ENCODE measurements at regions not wholly inside any gene's neighbourhood (a gene's known extent, or its start where the extent isn't known, plus 50 kb on each side); places are given as distances from the start of the nearest gene placed in this dataset.

DNA sequence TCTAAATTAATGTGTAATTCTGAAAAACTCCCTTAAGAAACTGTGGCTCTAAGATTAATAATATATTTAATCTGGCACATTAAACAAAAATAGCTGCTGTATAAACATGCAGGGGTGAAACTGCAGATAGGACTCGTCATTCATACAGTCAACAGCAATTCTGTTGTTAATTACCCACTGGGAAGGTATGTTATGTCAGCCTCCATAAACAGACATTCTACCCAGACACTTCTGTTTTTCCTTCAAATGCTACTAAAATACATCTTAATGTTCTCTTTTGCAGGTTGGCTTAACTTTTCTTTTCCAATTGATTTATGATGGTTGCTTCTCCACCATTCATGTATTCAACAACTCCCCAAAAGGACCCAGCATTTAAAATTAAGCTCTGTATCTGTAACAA is 165.6 kb downstream of the SIPA1L2 start:
- intact Hi-C loops (cut with micrococcal nuclease): no loop called here
- Mint-ChIP-seq H3K27ac (no peak overlapping the region), H3K4me1 (ENCODE audit: low read depth) (peaks cover 3% of the 10 kb centered on the region)

GRCh38 chr1:232463225-232463624 is 166.7 kb downstream of the SIPA1L2 start:
- intact Hi-C loops (cut with micrococcal nuclease): no loop called here
- H3K27me3 Mint-ChIP-seq (ENCODE audit: low read depth): no peaks in the 10 kb centered on the region
- H3K4me3 Mint-ChIP-seq: no peak overlapping the region

More for the DNA sequence above, 165.6 kb downstream of the SIPA1L2 start:
- Mint-ChIP-seq H3K36me3 (ENCODE audit: low read depth) (no peaks in the 10 kb centered on the region), H3K27me3 (ENCODE audit: low read depth) (no peaks in the 10 kb centered on the region), H3K4me3 (no peak overlapping the region), H3K9me3 (no peaks in the 10 kb centered on the region)
- CTCF ChIA-PET: no interaction called here
- DNase-seq: no peak

DNA sequence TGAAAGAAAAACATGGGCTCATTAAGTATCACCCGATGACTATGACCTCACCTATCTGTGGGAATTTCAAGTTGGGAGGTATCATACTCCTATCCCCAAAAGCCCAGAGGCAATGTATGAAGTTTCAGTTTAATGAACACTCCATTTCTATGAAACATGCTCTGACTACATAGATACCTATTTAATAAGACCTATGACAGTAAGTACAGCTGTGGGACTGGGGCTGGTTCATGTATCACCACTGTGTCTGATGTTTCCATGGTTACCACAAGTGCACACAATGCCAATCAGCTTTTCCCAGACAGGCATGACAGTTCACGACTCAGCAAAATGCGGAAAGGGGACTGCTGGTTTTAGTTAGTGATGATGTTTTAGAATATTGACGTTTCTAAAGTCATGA is 167.7 kb downstream of the SIPA1L2 start:
- intact Hi-C loops (cut with micrococcal nuclease): no loop called here
- DNase-seq: no peak
- no peaks in the 10 kb centered on the region for H3K9me3 Mint-ChIP-seq
- H3K36me3 Mint-ChIP-seq (ENCODE audit: low read depth): no peaks in the 10 kb centered on the region
- no peaks in the 10 kb centered on the region for H3K4me1 Mint-ChIP-seq (ENCODE audit: low read depth)
- CTCF ChIA-PET: no interaction called here
- no peak overlapping the region for H3K27ac Mint-ChIP-seq
- H3K27me3 Mint-ChIP-seq (ENCODE audit: low read depth): no peaks in the 10 kb centered on the region
- H3K4me3 Mint-ChIP-seq: no peak overlapping the region

More at GRCh38 chr1:232463225-232463624, 166.7 kb downstream of the SIPA1L2 start:
- Mint-ChIP-seq H3K36me3 (ENCODE audit: low read depth) (no peaks in the 10 kb centered on the region), H3K9me3 (no peaks in the 10 kb centered on the region), H3K4me1 (ENCODE audit: low read depth) (peaks cover 3% of the 10 kb centered on the region), H3K27ac (no peak overlapping the region)
- DNase-seq: no peak
- CTCF ChIA-PET: no interaction called here

- Mint-ChIP-seq H3K27ac (no peak overlapping the region), H3K27me3 (ENCODE audit: low read depth) (no peaks in the 10 kb centered on the region), H3K4me1 (ENCODE audit: low read depth) (no peaks in the 10 kb centered on the region), H3K9me3 (no peaks in the 10 kb centered on the region), H3K4me3 (no peak overlapping the region), H3K36me3 (ENCODE audit: low read depth) (no peaks in the 10 kb centered on the region)
- intact Hi-C loops (cut with micrococcal nuclease): no loop called here
- DNase-seq: no peak
- CTCF ChIA-PET: no interaction called here
Measured at GRCh38 chr1:232459826-232460225, 170.1 kb downstream of the SIPA1L2 start.

- H3K4me1 Mint-ChIP-seq (ENCODE audit: low read depth): no peaks in the 10 kb centered on the region
- H3K36me3 Mint-ChIP-seq (ENCODE audit: low read depth): no peaks in the 10 kb centered on the region
- H3K27me3 Mint-ChIP-seq (ENCODE audit: low read depth): no peaks in the 10 kb centered on the region
- intact Hi-C loops (cut with micrococcal nuclease): no loop called here
- no peaks in the 10 kb centered on the region for H3K9me3 Mint-ChIP-seq
- DNase-seq: no peak
- H3K4me3 Mint-ChIP-seq: no peak overlapping the region
- no peak overlapping the region for H3K27ac Mint-ChIP-seq
- CTCF ChIA-PET: no interaction called here
Measured at GRCh38 chr1:232459087-232459486, 170.8 kb downstream of the SIPA1L2 start.

DNA sequence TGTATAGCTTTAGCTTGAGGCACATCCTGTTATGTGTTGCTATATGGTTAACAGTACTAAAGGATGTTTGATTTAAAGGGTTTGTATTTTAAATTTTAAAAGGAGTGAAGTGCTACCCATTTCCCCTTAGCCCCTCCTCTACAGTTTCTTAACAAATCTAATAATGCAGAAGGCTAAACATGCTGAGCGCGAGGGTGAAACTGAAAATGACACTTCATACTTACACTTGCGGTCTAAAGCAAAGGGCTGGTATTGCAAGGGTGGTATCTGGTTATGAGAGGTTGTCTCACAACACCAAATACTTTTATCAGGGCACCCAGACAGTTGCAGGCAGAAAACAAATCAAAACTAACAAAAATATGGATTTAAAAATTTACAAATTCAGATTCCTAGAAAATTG is 172.3 kb downstream of the SIPA1L2 start:
- CTCF ChIA-PET: interaction anchor here (0.9 kb wide), 1 partner anchor 11 kb away, joined by 3 read pairs; no protein-coding TSS in a partner anchor
- Mint-ChIP-seq H3K27me3 (ENCODE audit: low read depth) (no peaks in the 10 kb centered on the region), H3K27ac (no peak overlapping the region), H3K36me3 (ENCODE audit: low read depth) (no peaks in the 10 kb centered on the region), H3K9me3 (no peaks in the 10 kb centered on the region), H3K4me3 (no peak overlapping the region), H3K4me1 (ENCODE audit: low read depth) (no peaks in the 10 kb centered on the region)
- DNase-seq: peak; percentile 21
- intact Hi-C loops (cut with micrococcal nuclease): no loop called here

GRCh38 chr1:232456714-232457113 is 173.2 kb downstream of the SIPA1L2 start:
- no peak overlapping the region for H3K4me3 Mint-ChIP-seq
- intact Hi-C loops (cut with micrococcal nuclease): no loop called here
- DNase-seq: no peak
- H3K27me3 Mint-ChIP-seq (ENCODE audit: low read depth): no peaks in the 10 kb centered on the region
- CTCF ChIA-PET: no interaction called here
- H3K9me3 Mint-ChIP-seq: no peaks in the 10 kb centered on the region
- no peaks in the 10 kb centered on the region for H3K36me3 Mint-ChIP-seq (ENCODE audit: low read depth)
- no peak overlapping the region for H3K27ac Mint-ChIP-seq
- no peaks in the 10 kb centered on the region for H3K4me1 Mint-ChIP-seq (ENCODE audit: low read depth)

DNA sequence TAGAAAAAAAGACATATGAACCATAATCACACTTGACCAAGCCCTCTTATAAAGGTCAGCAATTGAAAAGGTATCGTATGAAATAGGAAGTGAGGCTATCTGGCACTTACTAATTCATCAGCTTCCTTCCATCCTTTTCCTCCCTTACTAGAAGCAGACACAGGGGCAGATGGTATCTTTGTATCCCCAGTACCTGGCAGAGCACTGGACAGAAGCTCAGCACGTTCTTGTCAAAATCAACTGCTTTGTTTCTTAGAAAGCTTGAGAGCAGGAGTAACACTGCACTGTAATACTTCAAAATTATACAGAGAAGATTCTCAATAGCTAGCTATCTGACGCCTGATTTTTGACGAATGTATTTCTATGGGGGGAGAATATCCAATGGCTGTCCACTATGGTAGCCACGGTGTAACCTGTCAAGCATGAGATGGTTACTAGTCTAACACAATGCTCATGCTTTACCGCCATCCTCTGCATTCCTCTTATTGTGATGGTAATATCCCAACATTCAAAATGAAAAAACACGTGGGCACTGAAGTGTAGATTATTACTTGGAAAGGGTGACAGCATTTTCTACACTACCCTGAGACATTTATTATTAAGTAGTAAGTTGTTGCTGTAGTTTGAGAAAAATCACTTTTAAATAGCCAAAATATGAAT is 175.6 kb downstream of the SIPA1L2 start:
- Mint-ChIP-seq H3K27me3 (ENCODE audit: low read depth) (no peaks in the 10 kb centered on the region), H3K9me3 (no peaks in the 10 kb centered on the region), H3K4me3 (no peak overlapping the region), H3K4me1 (ENCODE audit: low read depth) (no peaks in the 10 kb centered on the region), H3K36me3 (ENCODE audit: low read depth) (no peaks in the 10 kb centered on the region), H3K27ac (no peak overlapping the region)
- CTCF ChIA-PET: no interaction called here
- DNase-seq: no peak
- intact Hi-C loops (cut with micrococcal nuclease): no loop called here

- Mint-ChIP-seq H3K27me3 (ENCODE audit: low read depth) (no peaks in the 10 kb centered on the region), H3K36me3 (ENCODE audit: low read depth) (no peaks in the 10 kb centered on the region), H3K4me1 (ENCODE audit: low read depth) (no peaks in the 10 kb centered on the region), H3K9me3 (no peaks in the 10 kb centered on the region), H3K27ac (no peak overlapping the region), H3K4me3 (no peak overlapping the region)
- DNase-seq: no peak
- CTCF ChIA-PET: no interaction called here
- intact Hi-C loops (cut with micrococcal nuclease): no loop called here
Measured at GRCh38 chr1:232452736-232453440, 177.0 kb downstream of the SIPA1L2 start.

DNA sequence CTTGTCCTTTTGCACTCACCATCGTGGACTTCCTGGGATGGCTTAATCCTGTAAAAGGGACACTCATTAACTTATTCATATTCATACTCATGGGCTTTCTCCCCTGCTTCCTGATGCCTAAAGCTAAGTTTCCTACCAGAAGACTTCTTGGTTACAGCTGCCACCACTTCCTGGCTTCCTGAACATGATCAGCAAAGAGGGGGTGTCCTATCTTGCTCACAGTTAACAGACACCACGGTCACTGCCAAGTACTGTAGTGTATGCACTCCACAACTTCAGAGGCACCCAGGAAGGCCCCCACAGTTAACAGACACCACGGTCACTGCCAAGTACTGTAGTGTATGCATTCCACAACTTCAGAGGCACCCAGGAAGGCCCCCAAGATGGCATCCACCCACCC is 177.8 kb downstream of the SIPA1L2 start:
- Mint-ChIP-seq H3K27me3 (ENCODE audit: low read depth) (no peaks in the 10 kb centered on the region), H3K4me3 (no peak overlapping the region), H3K27ac (no peak overlapping the region), H3K36me3 (ENCODE audit: low read depth) (no peaks in the 10 kb centered on the region), H3K4me1 (ENCODE audit: low read depth) (no peaks in the 10 kb centered on the region), H3K9me3 (no peaks in the 10 kb centered on the region)
- intact Hi-C loops (cut with micrococcal nuclease): no loop called here
- CTCF ChIA-PET: no interaction called here
- DNase-seq: no peak

DNA sequence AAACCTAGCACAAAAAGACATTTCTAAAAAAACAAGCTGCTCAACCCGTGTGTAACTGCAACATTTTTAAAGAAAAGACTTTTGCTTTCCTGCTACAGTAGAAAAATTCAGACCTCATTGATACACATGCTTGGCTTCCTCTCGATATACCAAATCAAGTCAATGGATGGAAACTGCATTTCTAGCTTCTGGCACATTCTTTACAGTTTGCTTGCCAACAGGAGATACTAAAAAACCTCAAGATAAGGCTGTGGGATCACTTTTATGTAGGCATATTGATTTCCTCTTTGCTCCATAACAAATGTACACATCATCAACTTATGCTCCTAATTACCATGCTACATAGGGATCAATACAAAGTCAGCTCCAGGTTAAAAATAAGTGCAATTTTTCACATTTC is 178.4 kb downstream of the SIPA1L2 start:
- intact Hi-C loops (cut with micrococcal nuclease): no loop called here
- CTCF ChIA-PET: no interaction called here
- H3K4me3 Mint-ChIP-seq: no peak overlapping the region
- H3K27ac Mint-ChIP-seq: no peak overlapping the region
- no peak for DNase-seq
- H3K9me3 Mint-ChIP-seq: no peaks in the 10 kb centered on the region
- H3K36me3 Mint-ChIP-seq (ENCODE audit: low read depth): no peaks in the 10 kb centered on the region
- no peaks in the 10 kb centered on the region for H3K27me3 Mint-ChIP-seq (ENCODE audit: low read depth)
- no peaks in the 10 kb centered on the region for H3K4me1 Mint-ChIP-seq (ENCODE audit: low read depth)

DNA sequence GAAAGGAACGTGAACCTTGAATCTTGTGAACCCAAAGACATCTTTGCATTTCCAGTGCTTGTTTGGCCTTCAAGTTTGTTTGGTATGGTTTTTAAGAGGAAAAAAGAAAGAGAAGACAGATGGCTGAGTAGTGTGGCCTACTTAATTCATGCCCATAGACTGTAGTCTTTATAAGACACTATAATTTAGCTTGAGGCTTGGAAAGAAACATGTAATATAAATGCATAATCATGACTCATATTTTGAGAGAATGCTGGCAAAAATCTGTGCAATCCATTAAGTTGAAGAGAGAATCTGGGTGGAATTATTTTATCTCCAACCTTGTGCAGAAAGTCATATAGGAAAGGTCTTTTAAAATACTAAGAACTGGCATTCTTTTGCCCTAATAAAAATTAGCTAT is 179.3 kb downstream of the SIPA1L2 start:
- no peak for DNase-seq
- H3K9me3 Mint-ChIP-seq: no peaks in the 10 kb centered on the region
- intact Hi-C loops (cut with micrococcal nuclease): no loop called here
- no peaks in the 10 kb centered on the region for H3K4me1 Mint-ChIP-seq (ENCODE audit: low read depth)
- no peak overlapping the region for H3K4me3 Mint-ChIP-seq
- CTCF ChIA-PET: no interaction called here
- no peaks in the 10 kb centered on the region for H3K27me3 Mint-ChIP-seq (ENCODE audit: low read depth)
- no peak overlapping the region for H3K27ac Mint-ChIP-seq
- no peaks in the 10 kb centered on the region for H3K36me3 Mint-ChIP-seq (ENCODE audit: low read depth)

- no peaks in the 10 kb centered on the region for H3K27me3 Mint-ChIP-seq (ENCODE audit: low read depth)
- no peak for DNase-seq
- CTCF ChIA-PET: no interaction called here
Measured at GRCh38 chr1:232447125-232447524, 182.8 kb downstream of the SIPA1L2 start.

More at GRCh38 chr1:232447125-232447524, 182.8 kb downstream of the SIPA1L2 start:
- no peaks in the 10 kb centered on the region for H3K9me3 Mint-ChIP-seq
- intact Hi-C loops (cut with micrococcal nuclease): no loop called here
- H3K4me1 Mint-ChIP-seq (ENCODE audit: low read depth): no peaks in the 10 kb centered on the region
- no peaks in the 10 kb centered on the region for H3K36me3 Mint-ChIP-seq (ENCODE audit: low read depth)
- no peak overlapping the region for H3K4me3 Mint-ChIP-seq
- H3K27ac Mint-ChIP-seq: no peak overlapping the region

Measured in activated naive CD4-positive, alpha-beta T cell treated with anti-CD3 and anti-CD28 coated beads for 36 hours (primary cell).